Choroid plexus epithelial cell (primary cell): ENCODE measurements at regions not wholly inside any gene's neighbourhood (a gene's known extent, or its start where the extent isn't known, plus 50 kb on each side); places are given as distances from the start of the nearest gene placed in this dataset.
A peak's percentile ranks its signal among the peaks of the same experiment; 100 is the strongest.

ENCODE experiments used
- DNase-seq: peaks from one replicate; pipeline ENCODE4 v3.0.0-alpha.2; 2010; ENCODE audit warnings: low read depth
- H3K4me3 ChIP-seq: 2 replicates; pipeline ENCODE4 v1.5.1; 2011; ENCODE audit warnings: low read depth, mild to moderate bottlenecking, control low read depth, low read length, moderate library complexity
- TF ChIP-seq, protein P1 (sequence below): conservative IDR thresholded peaks from 2 replicates; pipeline ENCODE4 v1.5.1; 2011; ENCODE audit warnings: low read depth, mild to moderate bottlenecking, control low read depth, inconsistent platforms, low read length, moderate library complexity

GRCh38 chr1:225707824-225708223, 54.9 kb upstream of the ENAH start:
- TF ChIP-seq, protein P1, sequence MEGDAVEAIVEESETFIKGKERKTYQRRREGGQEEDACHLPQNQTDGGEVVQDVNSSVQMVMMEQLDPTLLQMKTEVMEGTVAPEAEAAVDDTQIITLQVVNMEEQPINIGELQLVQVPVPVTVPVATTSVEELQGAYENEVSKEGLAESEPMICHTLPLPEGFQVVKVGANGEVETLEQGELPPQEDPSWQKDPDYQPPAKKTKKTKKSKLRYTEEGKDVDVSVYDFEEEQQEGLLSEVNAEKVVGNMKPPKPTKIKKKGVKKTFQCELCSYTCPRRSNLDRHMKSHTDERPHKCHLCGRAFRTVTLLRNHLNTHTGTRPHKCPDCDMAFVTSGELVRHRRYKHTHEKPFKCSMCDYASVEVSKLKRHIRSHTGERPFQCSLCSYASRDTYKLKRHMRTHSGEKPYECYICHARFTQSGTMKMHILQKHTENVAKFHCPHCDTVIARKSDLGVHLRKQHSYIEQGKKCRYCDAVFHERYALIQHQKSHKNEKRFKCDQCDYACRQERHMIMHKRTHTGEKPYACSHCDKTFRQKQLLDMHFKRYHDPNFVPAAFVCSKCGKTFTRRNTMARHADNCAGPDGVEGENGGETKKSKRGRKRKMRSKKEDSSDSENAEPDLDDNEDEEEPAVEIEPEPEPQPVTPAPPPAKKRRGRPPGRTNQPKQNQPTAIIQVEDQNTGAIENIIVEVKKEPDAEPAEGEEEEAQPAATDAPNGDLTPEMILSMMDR = no peak
- no peak overlapping the region for H3K4me3 ChIP-seq
- no peak for DNase-seq

DNA sequence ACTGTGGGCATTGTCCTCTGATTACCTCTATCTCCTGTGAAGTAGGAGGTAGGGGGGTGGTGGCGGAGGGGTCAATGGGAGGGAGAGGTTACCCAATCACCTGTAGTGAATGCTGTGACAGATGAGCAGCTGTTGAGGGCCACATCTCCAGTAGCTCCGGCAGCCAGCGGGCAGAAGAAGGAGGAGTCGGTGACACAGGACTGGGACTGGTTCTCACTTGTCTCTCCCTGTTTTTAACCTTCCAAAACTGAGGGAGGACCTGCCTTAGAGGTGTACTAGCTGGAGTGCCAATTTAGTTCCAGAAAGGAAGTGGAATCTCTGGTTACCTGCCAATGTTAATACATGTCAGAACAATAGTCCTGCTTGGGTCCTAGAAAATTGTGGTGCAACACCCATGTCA, 56.2 kb upstream of the ENAH start:
- TF ChIP-seq, protein P1 = no peak
- no peak for DNase-seq
- H3K4me3 ChIP-seq = no peak overlapping the region

GRCh38 chr1:225710804-225711203, 57.9 kb upstream of the ENAH start:
- DNase-seq = peak; percentile 12
- no peak overlapping the region for H3K4me3 ChIP-seq
- TF ChIP-seq, protein P1 = no peak

DNA sequence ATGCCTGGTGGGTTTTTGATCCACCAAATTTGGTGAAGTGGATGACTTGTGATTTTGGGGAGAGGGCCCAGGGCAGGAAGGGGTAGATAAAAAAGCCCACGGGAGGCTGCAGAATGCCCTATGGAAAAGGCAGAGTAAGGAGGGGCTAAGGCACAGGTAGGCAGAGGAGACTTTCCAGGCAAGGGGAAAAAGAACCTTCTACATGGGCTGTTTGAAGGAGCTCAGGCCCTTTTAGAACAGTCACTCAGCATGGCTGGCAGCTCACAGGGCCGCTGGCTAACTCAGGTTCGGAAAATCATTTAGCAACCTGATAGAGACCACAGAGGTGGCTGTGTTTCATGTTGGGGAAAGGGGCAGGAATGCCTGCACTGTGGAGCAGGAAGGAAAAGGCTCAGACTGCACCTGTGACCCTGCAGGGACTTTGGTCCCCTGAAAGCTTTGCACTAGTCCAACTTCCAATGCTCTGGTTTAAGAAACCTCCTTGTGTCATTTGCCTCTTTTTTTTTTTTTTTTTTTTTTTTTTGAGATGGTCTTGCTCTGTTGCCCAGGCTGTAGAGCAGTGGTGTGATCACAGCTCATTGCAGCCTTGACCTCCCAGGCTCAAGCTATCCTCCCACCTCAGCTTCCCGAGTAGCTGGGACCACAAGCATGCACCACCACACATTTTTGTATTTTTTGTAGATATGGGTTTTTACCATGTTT, 58.5 kb upstream of the ENAH start:
- no peak overlapping the region for H3K4me3 ChIP-seq
- TF ChIP-seq, protein P1 = no peak
- no peak for DNase-seq

DNA sequence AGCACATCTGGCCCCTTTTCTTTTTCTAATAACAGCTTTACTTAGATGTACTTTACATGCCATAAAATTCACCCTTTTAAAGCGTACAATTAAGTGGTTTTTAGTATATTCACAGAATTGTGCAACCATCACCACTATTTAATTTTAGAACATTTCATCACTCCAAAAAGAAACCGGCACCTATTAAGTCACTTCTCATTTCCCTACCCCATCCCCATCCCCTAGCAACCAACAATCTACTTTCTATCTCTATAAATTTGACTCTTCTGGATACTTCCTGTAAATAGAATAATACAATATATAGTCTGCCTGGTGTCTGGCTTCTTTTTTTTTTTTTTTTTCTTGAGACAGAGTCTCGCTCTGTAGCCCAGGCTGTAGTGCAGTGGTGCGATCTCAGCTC, 59.5 kb upstream of the ENAH start:
- TF ChIP-seq, protein P1 = no peak
- DNase-seq = peak; percentile 17
- H3K4me3 ChIP-seq = no peak overlapping the region

GRCh38 chr1:225713281-225713680, 60.4 kb upstream of the ENAH start:
- no peak overlapping the region for H3K4me3 ChIP-seq
- TF ChIP-seq, protein P1 = no peak
- DNase-seq = no peak

DNA sequence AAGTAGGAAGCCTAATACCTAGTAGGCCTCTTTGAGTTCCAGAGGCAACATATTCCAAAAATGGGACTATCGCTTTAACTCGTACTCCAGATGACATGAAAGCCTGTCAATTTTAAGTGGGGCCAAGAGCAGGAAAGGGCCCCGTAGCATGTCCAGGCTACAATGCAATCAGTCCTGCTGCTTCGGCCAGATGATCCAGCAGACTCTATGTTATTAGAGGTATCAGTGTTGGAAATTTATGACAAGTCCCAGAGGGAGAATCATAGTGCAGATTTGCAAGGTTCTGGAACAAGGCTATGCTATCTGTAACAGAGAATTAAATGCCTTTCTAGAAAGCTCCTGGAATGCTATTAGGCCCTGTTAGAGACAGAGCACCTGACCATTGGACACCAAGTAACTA, 56.7 kb upstream of the SRP9 start:
- TF ChIP-seq, protein P1 = no peak
- no peak for DNase-seq
- no peak overlapping the region for H3K4me3 ChIP-seq
